ENCODE measurements at regions not wholly inside any gene's neighbourhood (a gene's known extent, or its start where the extent isn't known, plus 50 kb on each side); places are given as distances from the start of the nearest gene placed in this dataset.

GRCh38 chr4:123468479-123469031 lies 72.0 kb downstream of the SPRY1 start:
- TF ChIP-seq, protein P1, sequence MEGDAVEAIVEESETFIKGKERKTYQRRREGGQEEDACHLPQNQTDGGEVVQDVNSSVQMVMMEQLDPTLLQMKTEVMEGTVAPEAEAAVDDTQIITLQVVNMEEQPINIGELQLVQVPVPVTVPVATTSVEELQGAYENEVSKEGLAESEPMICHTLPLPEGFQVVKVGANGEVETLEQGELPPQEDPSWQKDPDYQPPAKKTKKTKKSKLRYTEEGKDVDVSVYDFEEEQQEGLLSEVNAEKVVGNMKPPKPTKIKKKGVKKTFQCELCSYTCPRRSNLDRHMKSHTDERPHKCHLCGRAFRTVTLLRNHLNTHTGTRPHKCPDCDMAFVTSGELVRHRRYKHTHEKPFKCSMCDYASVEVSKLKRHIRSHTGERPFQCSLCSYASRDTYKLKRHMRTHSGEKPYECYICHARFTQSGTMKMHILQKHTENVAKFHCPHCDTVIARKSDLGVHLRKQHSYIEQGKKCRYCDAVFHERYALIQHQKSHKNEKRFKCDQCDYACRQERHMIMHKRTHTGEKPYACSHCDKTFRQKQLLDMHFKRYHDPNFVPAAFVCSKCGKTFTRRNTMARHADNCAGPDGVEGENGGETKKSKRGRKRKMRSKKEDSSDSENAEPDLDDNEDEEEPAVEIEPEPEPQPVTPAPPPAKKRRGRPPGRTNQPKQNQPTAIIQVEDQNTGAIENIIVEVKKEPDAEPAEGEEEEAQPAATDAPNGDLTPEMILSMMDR (IDR thresholded peaks at IDR 0.05), result no peak
- no peak for TF ChIP-seq EZH2 (IDR thresholded peaks at IDR 0.05; ENCODE audit: borderline replicate concordance, insufficient read depth, low read depth, low read length, poor library complexity, severe bottlenecking)

Measured in B cell (primary cell).